Astrocyte (in vitro differentiated cells and primary cell): ENCODE measurements at regions not wholly inside any gene's neighbourhood (a gene's known extent, or its start where the extent isn't known, plus 50 kb on each side); places are given as distances from the start of the nearest gene placed in this dataset.

ENCODE experiments used
- DNase-seq: peaks from one replicate; pipeline ENCODE4 v3.0.0-alpha.2; 2010; ENCODE audit warnings: low read depth
- FAIRE-seq: peaks from 2 replicates; lab custom pipeline; 2011; peaks lifted over from hg19 to GRCh38; lab: Jason Lieb, UNC
- H2AFZ ChIP-seq: 2 replicates; pipeline ENCODE4 v1.6.0; 2012; ENCODE audit warnings: low read depth, low read length, inconsistent platforms
- H3K27ac ChIP-seq: 2 replicates; pipeline ENCODE4 v1.5.1; 2011; ENCODE audit warnings: low read depth, low read length, inconsistent platforms
- H3K27me3 ChIP-seq: 2 replicates; pipeline ENCODE4 v1.6.0; 2011; ENCODE audit warnings: low read length, inconsistent platforms; ENCODE audit not compliant: insufficient read depth
- H3K36me3 ChIP-seq: 2 replicates; pipeline ENCODE4 v1.5.1; 2011; ENCODE audit warnings: low read length, inconsistent platforms; ENCODE audit not compliant: insufficient read depth
- H3K4me1 ChIP-seq: 2 replicates; pipeline ENCODE4 v1.5.1; 2011; ENCODE audit warnings: low read length, inconsistent platforms; ENCODE audit not compliant: insufficient read depth
- H3K4me2 ChIP-seq: 2 replicates; pipeline ENCODE4 v1.6.0; 2012; ENCODE audit warnings: low read length, inconsistent platforms
- H3K4me3 ChIP-seq: 2 replicates; pipeline ENCODE4 v1.5.1; 2011; ENCODE audit warnings: low read depth, mild to moderate bottlenecking, low read length, inconsistent platforms; ENCODE audit not compliant: insufficient read depth
- H3K79me2 ChIP-seq: 2 replicates; pipeline ENCODE4 v1.6.0; 2012; ENCODE audit warnings: mild to moderate bottlenecking, low read length, inconsistent platforms; ENCODE audit not compliant: insufficient read depth
- H3K9ac ChIP-seq: 2 replicates; pipeline ENCODE4 v1.6.0; 2012; ENCODE audit warnings: mild to moderate bottlenecking, low read length, inconsistent platforms
- H3K9me3 ChIP-seq: 2 replicates; pipeline ENCODE4 v1.5.1; 2012; ENCODE audit warnings: low read depth, mild to moderate bottlenecking, low read length, inconsistent platforms; ENCODE audit not compliant: insufficient read depth
- H4K20me1 ChIP-seq: 2 replicates; pipeline ENCODE4 v1.6.0; 2012; ENCODE audit warnings: low read length, inconsistent platforms; ENCODE audit not compliant: insufficient read depth
- H3K27ac Mint-ChIP-seq: one replicate; pipeline ENCODE4 v1.8.0; 2021; ENCODE audit warnings: mild to moderate bottlenecking, mixed read lengths; ENCODE audit not compliant: unreplicated experiment
- H3K27me3 Mint-ChIP-seq: one replicate; pipeline ENCODE4 v1.8.0; 2021; ENCODE audit warnings: low read depth, mixed read lengths; ENCODE audit not compliant: unreplicated experiment
- H3K36me3 Mint-ChIP-seq: one replicate; pipeline ENCODE4 v1.8.0; 2021; ENCODE audit warnings: low read depth, mixed read lengths; ENCODE audit not compliant: unreplicated experiment
- H3K4me1 Mint-ChIP-seq: one replicate; pipeline ENCODE4 v1.8.0; 2021; ENCODE audit warnings: low read depth, mixed read lengths; ENCODE audit not compliant: unreplicated experiment
- H3K4me3 Mint-ChIP-seq: one replicate; pipeline ENCODE4 v1.8.0; 2021; ENCODE audit warnings: mild to moderate bottlenecking, moderate library complexity, mixed read lengths; ENCODE audit not compliant: unreplicated experiment
- H3K9me3 Mint-ChIP-seq: one replicate; pipeline ENCODE4 v1.8.0; 2021; ENCODE audit warnings: mild to moderate bottlenecking, mixed read lengths; ENCODE audit not compliant: unreplicated experiment
- CTCF ChIP-seq: IDR thresholded peaks from 2 replicates; pipeline ENCODE4 v1.5.1; 2011; ENCODE audit warnings: low read depth, mild to moderate bottlenecking, inconsistent platforms, low read length, moderate library complexity; ENCODE audit not compliant: insufficient read depth
- EZH2 ChIP-seq: IDR thresholded peaks from 2 replicates; pipeline ENCODE4 v1.6.1; 2012; ENCODE audit warnings: mild to moderate bottlenecking, low read length, inconsistent platforms; ENCODE audit not compliant: insufficient read depth

- no peak overlapping the region for H3K4me3 Mint-ChIP-seq
- peaks cover 3% of the 10 kb centered on the region for H3K4me1 ChIP-seq
- no peaks in the 10 kb centered on the region for H3K4me1 Mint-ChIP-seq
- H2AFZ ChIP-seq, result no peak overlapping the region
- H3K27me3 ChIP-seq, result no peaks in the 10 kb centered on the region
- TF ChIP-seq CTCF (no peak), EZH2 (no peak)
- no peaks in the 10 kb centered on the region for H3K9me3 Mint-ChIP-seq
- peaks cover 12% of the 10 kb centered on the region for H3K27me3 Mint-ChIP-seq
- peaks cover 2% of the 10 kb centered on the region for H3K36me3 Mint-ChIP-seq
- H4K20me1 ChIP-seq, result no peaks in the 10 kb centered on the region
- no peak overlapping the region for H3K9ac ChIP-seq
- FAIRE-seq (no peak), DNase-seq (no peak)
- H3K27ac ChIP-seq, result no peak overlapping the region
- no peak overlapping the region for H3K27ac Mint-ChIP-seq
- no peak overlapping the region for H3K4me2 ChIP-seq
- no peaks in the 10 kb centered on the region for H3K79me2 ChIP-seq
- no peaks in the 10 kb centered on the region for H3K36me3 ChIP-seq
- H3K9me3 ChIP-seq, result no peaks in the 10 kb centered on the region
- H3K4me3 ChIP-seq, result no peak overlapping the region
Observed at GRCh38 chr2:9156483-9156882, 50.1 kb upstream of the ASAP2 start.

DNA sequence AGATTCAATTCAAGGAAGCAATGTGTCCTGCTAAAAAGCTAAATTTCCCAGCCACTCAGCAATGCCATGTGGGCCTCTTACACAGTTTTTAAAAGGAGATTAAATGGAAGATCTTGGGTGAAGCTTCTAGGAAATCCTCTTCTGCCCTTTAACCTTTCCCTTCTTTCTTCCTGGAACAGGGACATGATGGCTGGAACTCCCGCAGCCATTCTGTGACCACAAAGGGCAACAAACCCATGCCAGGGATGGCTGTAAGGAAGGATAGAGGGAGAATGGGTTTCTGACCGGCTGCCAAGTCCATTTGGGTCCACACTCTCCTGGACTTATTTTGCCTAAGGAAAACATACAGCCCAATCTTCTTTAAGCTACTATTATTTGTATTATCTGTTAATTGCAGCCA lies 52.6 kb upstream of the ASAP2 start:
- Histone ChIP-seq H3K27ac (no peak overlapping the region), H4K20me1 (no peaks in the 10 kb centered on the region), H3K79me2 (no peaks in the 10 kb centered on the region), H3K4me3 (no peak overlapping the region), H3K4me2 (no peak overlapping the region), H3K4me1 (peaks cover 3% of the 10 kb centered on the region), H3K9ac (no peak overlapping the region), H3K9me3 (no peaks in the 10 kb centered on the region), H3K27me3 (no peaks in the 10 kb centered on the region), H2AFZ (no peak overlapping the region), H3K36me3 (no peaks in the 10 kb centered on the region)
- Mint-ChIP-seq H3K9me3 (no peaks in the 10 kb centered on the region), H3K4me3 (no peak overlapping the region), H3K4me1 (no peaks in the 10 kb centered on the region), H3K27me3 (peaks cover 17% of the 10 kb centered on the region), H3K27ac (no peak overlapping the region), H3K36me3 (peaks cover 2% of the 10 kb centered on the region)
- TF ChIP-seq CTCF (no peak), EZH2 (no peak)
- FAIRE-seq, result no peak
- DNase-seq, result no peak

GRCh38 chr2:9153643-9153980 lies 53.0 kb upstream of the ASAP2 start:
- FAIRE-seq (peak; percentile 56), DNase-seq (no peak)
- H3K4me1 Mint-ChIP-seq, result no peaks in the 10 kb centered on the region
- peaks cover 3% of the 10 kb centered on the region for H3K4me1 ChIP-seq
- H3K27me3 Mint-ChIP-seq, result peaks cover 17% of the 10 kb centered on the region
- no peak overlapping the region for H3K27ac Mint-ChIP-seq
- no peaks in the 10 kb centered on the region for H3K79me2 ChIP-seq
- no peaks in the 10 kb centered on the region for H3K9me3 ChIP-seq
- no peak overlapping the region for H3K4me2 ChIP-seq
- H4K20me1 ChIP-seq, result no peaks in the 10 kb centered on the region
- no peak for TF ChIP-seq CTCF
- no peak for TF ChIP-seq EZH2
- H3K4me3 Mint-ChIP-seq, result no peak overlapping the region
- H3K9ac ChIP-seq, result no peak overlapping the region
- H3K27ac ChIP-seq, result no peak overlapping the region
- H3K9me3 Mint-ChIP-seq, result no peaks in the 10 kb centered on the region
- no peak overlapping the region for H2AFZ ChIP-seq
- H3K4me3 ChIP-seq, result no peak overlapping the region
- H3K36me3 ChIP-seq, result no peaks in the 10 kb centered on the region
- no peaks in the 10 kb centered on the region for H3K27me3 ChIP-seq
- H3K36me3 Mint-ChIP-seq, result peaks cover 2% of the 10 kb centered on the region
